Stomach (tissue), 4 donors: ENCODE measurements at regions not wholly inside any gene's neighbourhood (a gene's known extent, or its start where the extent isn't known, plus 50 kb on each side); places are given as distances from the start of the nearest gene placed in this dataset.

Source experiments
- CTCF ChIP-seq, 7 experiments: fragments of 450-650 bp in 4 of 7; fragments of 200-600 bp in 3 of 7; sonication (generic) in 3 of 7; IDR thresholded peaks; one replicate each; pipeline ENCODE4 v1.5.1; 2016 to 2019; ENCODE audit warnings: antibody characterized with exemption in 7 of 7, control low read depth in 2 of 7, mild to moderate bottlenecking in 1 of 7
- POLR2A ChIP-seq, 4 donors: fragments of 450-650 bp; IDR thresholded peaks; one replicate each; pipeline ENCODE4 v1.6.1; 2016; ENCODE audit warnings: antibody characterized with exemption in 4 of 4, control low read depth in 2 of 4, mild to moderate bottlenecking in 1 of 4, moderate library complexity in 1 of 4

GRCh38 chr2:100630473-100630977, 67.7 kb downstream of the PDCL3 start:
- TF ChIP-seq CTCF (IDR thresholded peaks at IDR 0.05), result no peak
- no peak for TF ChIP-seq POLR2A (IDR thresholded peaks at IDR 0.05)
